NCI-H2107 treated with DMSO at 0.1 percent for 48 hours (cell line): ENCODE measurements at regions not wholly inside any gene's neighbourhood (a gene's known extent, or its start where the extent isn't known, plus 50 kb on each side); places are given as distances from the start of the nearest gene placed in this dataset.

Experiments
- DNase-seq: peaks from one replicate; lab custom pipeline; 2025; ENCODE audit not compliant: unreplicated experiment; lab: John Stamatoyannopoulos, UW

GRCh38 chr6:133689863-133690262 lies 199.1 kb upstream of the TCF21 start:
- DNase-seq = no peak

DNA sequence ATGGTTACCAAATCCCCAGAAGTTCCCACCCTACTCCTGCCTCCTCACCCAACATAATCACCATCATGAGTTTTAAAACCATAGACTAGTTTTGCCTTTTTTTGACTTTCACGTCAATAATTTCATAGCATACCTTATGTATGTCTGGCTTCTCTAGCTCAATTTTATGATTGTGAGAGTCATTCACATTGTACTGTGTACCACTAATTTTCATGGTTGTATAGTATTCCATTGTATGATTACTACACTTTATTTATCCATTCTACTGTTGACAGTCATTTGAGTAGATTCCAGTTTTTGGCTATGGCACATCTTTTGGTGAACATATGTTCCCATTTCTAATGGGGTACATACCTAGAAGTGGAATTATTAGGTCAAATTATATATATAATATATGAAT lies 195.3 kb upstream of the TCF21 start:
- DNase-seq = no peak

GRCh38 chr6:133697185-133697584 lies 191.7 kb upstream of the TCF21 start:
- no peak for DNase-seq

GRCh38 chr6:133697666-133698065 lies 191.2 kb upstream of the TCF21 start:
- peak; percentile 70 for DNase-seq

GRCh38 chr6:133698272-133698671 lies 190.6 kb upstream of the TCF21 start:
- no peak for DNase-seq

DNA sequence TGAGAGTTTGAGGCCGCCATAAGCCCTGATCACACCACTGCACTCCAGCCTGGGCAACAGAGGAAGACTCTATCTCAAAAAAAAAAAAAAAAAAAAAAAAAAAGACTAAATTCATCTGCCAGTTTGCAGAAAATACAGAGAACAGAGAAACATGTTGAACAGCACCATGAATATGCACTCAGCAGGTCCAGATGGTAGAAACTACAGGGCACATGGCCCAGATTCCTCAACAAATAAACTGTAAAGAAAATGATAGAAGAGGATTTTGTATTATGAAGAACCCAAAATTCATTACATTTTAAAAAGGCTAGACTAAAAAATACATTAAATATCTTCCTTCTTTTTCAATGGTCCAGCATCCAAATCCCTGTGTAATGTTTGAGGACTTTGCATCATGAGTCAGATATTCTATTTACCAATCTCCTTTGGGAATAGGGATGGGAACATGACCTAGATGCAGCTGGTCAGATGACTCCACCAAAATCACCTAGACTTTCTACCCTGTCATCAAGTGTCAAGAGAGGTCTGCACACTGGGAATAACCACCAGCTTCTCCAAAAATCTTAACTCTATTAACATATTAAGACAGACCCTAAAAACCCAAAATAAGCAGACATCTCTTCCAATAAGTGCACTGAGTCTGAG lies 189.1 kb upstream of the TCF21 start:
- no peak for DNase-seq

DNA sequence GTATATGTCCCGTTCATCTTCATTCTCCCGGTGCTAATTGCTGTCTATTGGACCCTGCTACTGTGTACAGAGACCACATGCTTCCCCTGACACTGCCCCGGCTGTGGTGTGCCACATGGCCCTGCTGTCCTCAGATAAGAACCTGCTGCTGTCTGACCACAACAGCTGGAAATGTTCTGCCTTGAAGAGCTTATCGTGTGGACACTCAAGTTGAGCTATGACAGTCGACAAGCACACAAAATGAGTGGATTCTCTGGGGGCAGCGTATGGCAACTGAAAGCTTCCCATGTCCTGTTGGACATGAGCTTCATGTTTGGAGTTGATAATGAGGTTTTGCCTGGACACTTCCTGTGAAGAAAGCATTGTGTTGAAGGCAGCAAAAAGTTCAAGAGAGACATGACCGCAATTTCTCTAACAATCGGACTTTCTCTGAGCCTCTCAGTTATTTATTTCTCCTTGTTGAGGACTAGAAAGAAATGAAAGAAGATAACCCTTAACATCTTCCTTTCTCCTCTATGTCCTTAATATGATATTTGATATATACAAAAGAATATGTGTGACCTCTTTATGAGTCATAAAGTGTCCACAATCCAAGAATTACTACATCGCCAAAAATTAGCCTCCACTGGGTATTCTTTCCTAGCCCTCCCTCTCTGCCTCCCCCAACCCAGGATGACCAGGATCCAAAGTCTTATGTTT lies 187.1 kb upstream of the TCF21 start:
- no peak for DNase-seq

DNA sequence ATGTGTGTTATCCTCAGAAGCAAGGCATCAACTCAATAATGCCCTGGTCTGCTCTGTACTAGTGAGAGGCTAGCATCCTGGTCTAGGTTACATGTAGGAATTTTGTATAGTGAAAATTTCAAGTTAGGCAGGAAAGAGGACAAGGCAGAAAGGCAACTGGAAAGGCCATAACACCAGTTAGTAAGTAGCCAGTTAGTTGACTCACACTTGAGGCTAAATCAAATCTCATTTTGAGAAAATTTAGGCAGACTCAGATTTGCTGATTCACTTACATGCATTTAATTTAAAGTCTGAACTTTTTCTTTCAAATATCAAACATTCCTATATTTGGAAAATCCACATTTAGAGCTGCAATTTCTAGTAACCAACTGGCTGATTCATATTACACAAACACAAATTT lies 184.5 kb upstream of the TCF21 start:
- DNase-seq = no peak

DNA sequence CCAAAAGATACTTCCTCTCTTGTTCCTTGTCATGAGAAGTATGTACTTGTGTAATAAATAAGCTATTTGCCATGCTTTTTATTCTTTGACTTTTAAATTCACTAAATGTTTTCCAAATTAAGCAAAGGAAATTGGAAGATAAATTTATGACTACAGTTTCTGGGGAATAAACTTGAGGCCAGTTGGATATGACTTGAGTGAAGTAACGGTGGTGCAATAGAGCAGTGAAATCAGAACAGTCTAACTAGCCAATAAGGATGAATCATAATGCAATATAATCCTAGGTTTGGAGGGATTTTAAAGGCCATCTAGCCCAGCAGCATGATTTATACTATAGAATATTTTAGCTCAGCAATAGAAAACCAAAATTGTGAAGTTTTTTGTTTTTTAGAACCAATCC lies 183.8 kb upstream of the TCF21 start:
- DNase-seq = no peak

- no peak for DNase-seq
Observed at GRCh38 chr6:133705731-133706130, 183.2 kb upstream of the TCF21 start.

- peak; percentile 44 for DNase-seq
Observed at GRCh38 chr6:133707456-133707855, 181.5 kb upstream of the TCF21 start.

GRCh38 chr6:133710826-133711225 lies 178.1 kb upstream of the TCF21 start:
- no peak for DNase-seq

- no peak for DNase-seq
Observed at GRCh38 chr6:133715270-133715669, 173.6 kb upstream of the TCF21 start.

- no peak for DNase-seq
Observed at GRCh38 chr6:133724726-133725125, 164.2 kb upstream of the TCF21 start.

DNA sequence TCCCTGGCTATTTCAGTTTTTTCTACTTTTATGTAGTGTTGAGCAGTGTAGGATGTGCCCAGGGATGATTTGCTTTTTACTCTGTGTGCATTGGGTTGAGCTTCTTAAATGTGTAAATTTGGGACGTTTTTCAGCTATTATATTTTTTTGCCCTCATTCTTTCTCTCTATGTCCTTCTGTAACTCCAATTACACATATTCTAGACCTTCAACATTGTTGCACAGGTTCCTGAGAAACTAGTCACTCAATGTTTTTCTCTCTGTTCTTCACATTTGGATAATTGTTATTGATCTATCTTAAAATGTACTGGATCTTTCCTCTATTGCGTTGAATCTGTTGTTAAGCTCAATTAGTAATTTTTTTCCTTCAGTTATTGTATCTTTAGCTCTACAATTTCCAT lies 162.7 kb upstream of the TCF21 start:
- DNase-seq = no peak

DNA sequence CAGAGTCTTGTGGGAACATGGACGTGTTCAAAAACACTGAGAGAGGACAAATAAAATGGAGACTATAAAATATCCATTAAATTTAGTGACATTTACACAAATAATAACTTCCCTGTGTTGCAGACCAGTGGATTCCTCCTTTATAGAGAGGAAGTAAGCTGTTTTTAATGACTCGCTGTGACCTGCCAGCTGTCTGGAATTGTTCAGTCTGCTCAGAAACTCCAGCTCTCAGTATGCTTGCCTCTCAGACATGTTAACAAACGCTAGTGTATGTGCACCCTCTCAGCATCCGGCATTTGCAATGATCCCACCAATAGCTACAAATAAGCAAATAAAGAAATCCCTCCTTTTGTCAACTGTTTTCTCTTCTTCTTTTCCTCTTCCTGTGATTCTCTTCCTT lies 158.0 kb upstream of the TCF21 start:
- no peak for DNase-seq

- DNase-seq = no peak
Observed at GRCh38 chr6:133740218-133740617, 148.7 kb upstream of the TCF21 start.

GRCh38 chr6:133740816-133741215 lies 148.1 kb upstream of the TCF21 start:
- DNase-seq = no peak

DNA sequence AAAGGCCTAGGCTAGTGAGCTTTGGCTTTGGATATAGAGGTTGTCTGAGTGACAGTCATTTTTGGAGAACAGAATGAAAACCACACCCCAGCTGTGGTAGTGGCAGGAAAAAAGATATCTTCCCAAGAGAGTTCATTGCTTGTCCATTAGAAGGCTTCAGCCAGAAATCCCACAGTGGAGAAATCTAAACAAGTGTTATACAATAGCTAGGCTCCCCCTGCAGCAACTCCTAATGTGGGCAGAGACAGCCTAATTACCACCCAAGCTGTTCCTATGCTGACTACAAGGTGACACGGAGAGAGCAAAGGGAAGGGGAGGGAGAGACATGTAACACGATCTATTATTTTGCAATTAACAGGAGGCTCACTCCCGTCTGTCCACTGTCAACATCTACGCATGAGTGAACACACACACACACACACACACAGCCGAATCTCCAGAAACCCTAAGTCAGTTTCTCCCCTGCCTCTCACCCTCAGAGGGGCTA lies 147.5 kb upstream of the TCF21 start:
- DNase-seq = peak; percentile 97

DNA sequence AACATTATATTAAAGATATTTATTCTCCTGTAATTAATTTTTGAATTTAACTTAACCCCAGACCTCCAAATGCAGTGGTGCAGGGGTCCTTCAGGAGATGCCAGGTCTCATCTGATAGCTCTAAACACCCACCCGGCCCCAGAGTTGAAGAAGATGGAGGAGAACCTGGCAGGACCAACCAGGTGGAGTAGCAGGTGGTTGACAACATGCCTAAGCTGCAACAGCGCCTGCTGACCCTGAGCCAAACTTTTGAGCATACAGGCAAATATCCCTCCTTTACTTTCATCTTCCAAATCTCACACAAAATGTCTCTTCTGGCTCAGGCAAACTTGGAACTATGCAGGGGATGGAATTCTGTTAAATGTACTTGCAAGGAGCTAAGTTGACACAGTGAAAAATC lies 145.3 kb upstream of the TCF21 start:
- no peak for DNase-seq

DNA sequence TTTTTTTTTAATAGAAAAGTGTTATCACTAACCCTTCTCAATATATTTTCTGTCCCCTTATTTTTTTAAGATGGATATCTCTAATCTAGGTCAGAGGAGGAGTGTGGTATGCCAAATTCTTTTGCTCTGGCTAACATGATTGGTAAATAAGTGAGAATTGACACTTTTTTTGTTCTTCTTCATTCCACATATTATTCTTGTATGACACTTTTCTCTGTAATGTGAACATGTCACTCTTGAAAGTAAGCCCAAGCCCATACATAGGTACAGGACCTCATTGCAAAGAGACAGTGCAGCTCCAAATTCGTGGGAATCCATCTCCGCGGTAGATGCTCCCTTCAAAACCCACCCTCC lies 142.5 kb upstream of the TCF21 start:
- no peak for DNase-seq

- DNase-seq = no peak
Observed at GRCh38 chr6:133748628-133749027, 140.3 kb upstream of the TCF21 start.

GRCh38 chr6:133749427-133749826 lies 139.5 kb upstream of the TCF21 start:
- DNase-seq = no peak
